GM10248 (cell line): ENCODE measurements at regions not wholly inside any gene's neighbourhood (a gene's known extent, or its start where the extent isn't known, plus 50 kb on each side); places are given as distances from the start of the nearest gene placed in this dataset.

ENCODE experiments used
- CTCF ChIA-PET: fragments of 300-600 bp; sonication (Branson Sonifier 250); formaldehyde crosslinking; extraction: SDS; loops from one replicate; lab custom pipeline; 2021; ENCODE audit warnings: antibody characterized with exemption; lab: Yijun Ruan, JAX
- POLR2A ChIA-PET: fragments of 350-650 bp; sonication (Branson Sonifier 250); formaldehyde crosslinking; extraction: SDS; loops from one replicate; lab custom pipeline; 2020; ENCODE audit warnings: antibody characterized with exemption; lab: Yijun Ruan, JAX
- DNase-seq: peaks from one replicate; pipeline ENCODE4 v3.0.0; 2012; ENCODE audit errors: extremely low spot score
- CTCF ChIP-seq: IDR thresholded peaks from 2 replicates; pipeline ENCODE4 v1.5.1; 2012; ENCODE audit warnings: mild to moderate bottlenecking, low read depth; ENCODE audit errors: extremely low read depth, missing control alignments, control extremely low read depth

GRCh38 chr22:47344414-47344813 lies 582.0 kb downstream of the TBC1D22A start:
- POLR2A ChIA-PET, result no interaction called here
- CTCF ChIA-PET, result no interaction called here
- no peak for DNase-seq
- no peak for TF ChIP-seq CTCF

- ChIA-PET POLR2A (no interaction called here), CTCF (no interaction called here)
- no peak for TF ChIP-seq CTCF
- no peak for DNase-seq
Measured at GRCh38 chr22:47343611-47344010, 581.2 kb downstream of the TBC1D22A start.

GRCh38 chr22:47342446-47342845 lies 580.0 kb downstream of the TBC1D22A start:
- POLR2A ChIA-PET, result no interaction called here
- CTCF ChIA-PET, result no interaction called here
- no peak for TF ChIP-seq CTCF
- DNase-seq, result no peak

- CTCF ChIA-PET, result no interaction called here
Measured at GRCh38 chr22:47341464-47341863, 579.0 kb downstream of the TBC1D22A start.

GRCh38 chr22:47340851-47341436 lies 578.5 kb downstream of the TBC1D22A start:
- CTCF ChIA-PET, result no interaction called here
- no peak for TF ChIP-seq CTCF
- DNase-seq, result no peak
- POLR2A ChIA-PET, result no interaction called here

More at GRCh38 chr22:47341464-47341863, 579.0 kb downstream of the TBC1D22A start:
- DNase-seq, result no peak
- POLR2A ChIA-PET, result no interaction called here
- no peak for TF ChIP-seq CTCF

- CTCF ChIA-PET, result no interaction called here
- TF ChIP-seq CTCF, result no peak
- DNase-seq, result no peak
- POLR2A ChIA-PET, result no interaction called here
Measured at GRCh38 chr22:47337161-47337621, 574.7 kb downstream of the TBC1D22A start.

GRCh38 chr22:47335958-47336357 lies 573.5 kb downstream of the TBC1D22A start:
- no peak for TF ChIP-seq CTCF
- CTCF ChIA-PET, result interaction anchor here (1.2 kb wide), 1 partner anchor 28 kb away, joined by 3 read pairs; no protein-coding TSS in a partner anchor
- no peak for DNase-seq
- POLR2A ChIA-PET, result no interaction called here
